Right lobe of liver (tissue), 6 donors: ENCODE measurements at regions not wholly inside any gene's neighbourhood (a gene's known extent, or its start where the extent isn't known, plus 50 kb on each side); places are given as distances from the start of the nearest gene placed in this dataset.
"Not testable (repeated sequence)": the region's sequence is repeated elsewhere in the genome, so short reads cannot be mapped to it uniquely, and the experiment has no call there.

Source experiments
- ATAC-seq, 4 donors: fragments of 200-7000 bp; cut with Tn5 transposase; one replicate each; pipeline ENCODE4 v1.9.1; 2020; ENCODE audit warnings: mild to moderate bottlenecking in 4 of 4, moderate library complexity in 4 of 4
- DNase-seq, 3 donors: peaks; one replicate each; pipeline ENCODE4 v3.0.0-alpha.2; 2020
- H3K27ac ChIP-seq, 3 donors: fragments of 200-600 bp; one replicate each; pipeline ENCODE4 v1.8.0; 2022
- H3K27me3 ChIP-seq, 2 donors: fragments of 200-600 bp; one replicate each; pipeline ENCODE4 v1.8.0; 2022
- H3K36me3 ChIP-seq, 4 donors: fragments of 200-600 bp; sonication (generic) in 1 of 4; one replicate each; pipeline versions ENCODE4 v1.5.1 to v1.8.0; 2017 to 2022; ENCODE audit warnings: control low read depth in 1 of 4
- H3K4me1 ChIP-seq, 4 donors: fragments of 200-600 bp; sonication (generic) in 1 of 4; one replicate each; pipeline versions ENCODE4 v1.5.1 to v1.8.0; 2017 to 2022; ENCODE audit warnings: control low read depth in 1 of 4
- H3K4me3 ChIP-seq, 3 donors: fragments of 200-600 bp; one replicate each; pipeline ENCODE4 v1.8.0; 2022
- H3K9me3 ChIP-seq, 4 donors: fragments of 200-600 bp; sonication (generic) in 1 of 4; one replicate each; pipeline versions ENCODE4 v1.5.1 to v1.8.0; 2017 to 2022; ENCODE audit warnings: control low read depth in 1 of 4
- CTCF ChIP-seq, 4 donors: fragments of 200-600 bp in 3 of 4; fragments of 450-650 bp in 1 of 4; IDR thresholded peaks; one replicate each; pipeline versions ENCODE4 v1.5.1 to v1.8.0; 2016 to 2022; ENCODE audit warnings: antibody characterized with exemption in 4 of 4, mild to moderate bottlenecking in 2 of 4
- POLR2A ChIP-seq: fragments of 450-650 bp; IDR thresholded peaks from one replicate; pipeline ENCODE4 v1.6.1; 2017; ENCODE audit warnings: antibody characterized with exemption, mild to moderate bottlenecking
- WGBS: methylation state at CpG from one replicate; pipeline ENCODE4 v1.1.6; 2018; ENCODE audit warnings: low coverage, low lambda C conversion rate; ENCODE audit not compliant: insufficient coverage; ENCODE audit errors: missing lambda C conversion rate; 5-methylcytosine and 5-hydroxymethylcytosine counted together
- intact Hi-C, 2 donors: fragments of 100-400 bp; cut with DNase I; formaldehyde crosslinking; loops; one replicate each; pipeline versions ENCODE4 v1.11.2 to v1.14.1; 2022
- donor health status: DM: no; HTN: yes; CAD: no.
- donor health status: DM: no; HTN: no; CAD: no.
- donor health status: DM: no; HTN: no; CAD: no.
- donor health status: DM: no; HTN: yes; CAD: no.
- donor health status: DM: no; HTN: yes; CAD: no.

- Histone ChIP-seq H3K36me3 (no peaks in the 10 kb centered on the region), H3K27me3 (no peaks in the 10 kb centered on the region), H3K9me3 (no peaks in the 10 kb centered on the region), H3K4me1 (no peaks in the 10 kb centered on the region), H3K27ac (no peak overlapping the region), H3K4me3 (no peak overlapping the region)
- TF ChIP-seq CTCF (IDR thresholded peaks at IDR 0.05) = no peak
- no peak for TF ChIP-seq POLR2A
- DNase-seq (no peak), ATAC-seq (no peak)
- intact Hi-C loops = no loop called here
- WGBS = 73% methylated on average over 4 of the region's 4 CpGs
Observed at GRCh38 chr9:25773805-25774204, 95.6 kb upstream of the TUSC1 start.

- intact Hi-C loops = no loop called here
- TF ChIP-seq CTCF (IDR thresholded peaks at IDR 0.05) (no peak), POLR2A (no peak)
- H3K36me3 ChIP-seq = no peaks in the 10 kb centered on the region
- no peak for DNase-seq
- no peaks in the 10 kb centered on the region for H3K4me1 ChIP-seq
- H3K9me3 ChIP-seq = no peaks in the 10 kb centered on the region
- no peak overlapping the region for H3K27ac ChIP-seq
- no peaks in the 10 kb centered on the region for H3K27me3 ChIP-seq
- no peak overlapping the region for H3K4me3 ChIP-seq
- no peak for ATAC-seq
- WGBS = 63% methylated on average over 1 of the region's 1 CpG
Observed at GRCh38 chr9:25755951-25756350, 77.7 kb upstream of the TUSC1 start.

GRCh38 chr9:25752398-25752797, 74.2 kb upstream of the TUSC1 start:
- no peaks in the 10 kb centered on the region for H3K36me3 ChIP-seq
- WGBS = 62% methylated on average over 5 of the region's 5 CpGs
- H3K4me3 ChIP-seq = no peak overlapping the region
- no peaks in the 10 kb centered on the region for H3K9me3 ChIP-seq
- H3K27ac ChIP-seq = no peak overlapping the region
- ATAC-seq (no peak), DNase-seq (no peak)
- no peaks in the 10 kb centered on the region for H3K27me3 ChIP-seq
- intact Hi-C loops = no loop called here
- no peak for TF ChIP-seq POLR2A
- no peaks in the 10 kb centered on the region for H3K4me1 ChIP-seq

- Histone ChIP-seq H3K4me3 (no peak overlapping the region), H3K27me3 (no peaks in the 10 kb centered on the region), H3K36me3 (no peaks in the 10 kb centered on the region), H3K27ac (no peak overlapping the region), H3K4me1 (no peaks in the 10 kb centered on the region), H3K9me3 (no peaks in the 10 kb centered on the region)
- DNase-seq = no peak
- intact Hi-C loops = no loop called here
- TF ChIP-seq POLR2A (no peak), CTCF (IDR thresholded peaks at IDR 0.05) (no peak)
- WGBS = 40% methylated on average over 3 of the region's 3 CpGs
- ATAC-seq = no peak
Observed at GRCh38 chr9:25742256-25742655, 64.0 kb upstream of the TUSC1 start.

- Histone ChIP-seq H3K4me3 (no peak overlapping the region), H3K27ac (no peak overlapping the region), H3K9me3 (no peaks in the 10 kb centered on the region), H3K4me1 (no peaks in the 10 kb centered on the region), H3K36me3 (no peaks in the 10 kb centered on the region), H3K27me3 (no peaks in the 10 kb centered on the region)
- intact Hi-C loops = no loop called here
- DNase-seq (no peak), ATAC-seq (no peak)
- TF ChIP-seq POLR2A (no peak), CTCF (IDR thresholded peaks at IDR 0.05) (no peak)
- WGBS = 40% methylated on average over 7 of the region's 7 CpGs
Observed at GRCh38 chr9:25733336-25733982, 55.2 kb upstream of the TUSC1 start.

- DNase-seq, H3K9me3 ChIP-seq, H3K4me3 ChIP-seq, intact Hi-C loops, ATAC-seq, H3K36me3 ChIP-seq, H3K27me3 ChIP-seq, H3K27ac ChIP-seq, H3K4me1 ChIP-seq: not testable (repeated sequence)
- 60% methylated on average over 5 of the region's 19 CpGs for WGBS
Observed at GRCh38 chr9:25731895-25732794, 53.9 kb upstream of the TUSC1 start.
